ENCODE measurements at regions not wholly inside any gene's neighbourhood (a gene's known extent, or its start where the extent isn't known, plus 50 kb on each side); places are given as distances from the start of the nearest gene placed in this dataset.

- TF ChIP-seq SP1 (IDR thresholded peaks at IDR 0.05) (no peak), SUZ12 (IDR thresholded peaks at IDR 0.05) (no peak), FOXM1 (IDR thresholded peaks at IDR 0.05; ENCODE audit: borderline replicate concordance) (no peak), FOXK2 (IDR thresholded peaks at IDR 0.05) (no peak), PKNOX1 (IDR thresholded peaks at IDR 0.05) (no peak), FOXA1 (IDR thresholded peaks at IDR 0.05) (no peak), ELF4 (IDR thresholded peaks at IDR 0.05) (no peak), LEF1 (IDR thresholded peaks at IDR 0.05; ENCODE audit: borderline replicate concordance) (no peak), BHLHE40 (IDR thresholded peaks at IDR 0.05; ENCODE audit: borderline replicate concordance) (no peak), ZNF384 (IDR thresholded peaks at IDR 0.05) (no peak), NFRKB (IDR thresholded peaks at IDR 0.05) (no peak), L3MBTL2 (conservative IDR thresholded peaks at IDR 0.05) (no peak)
Observed at GRCh38 chr4:64518600-64518999, 109.3 kb upstream of the TECRL start.
